Activated CD4-positive, alpha-beta T cell treated with anti-CD3 and anti-CD28 coated beads, Interleukin-2, amount 10 ng/mL, durations not matched to agents 7 days and 5 days (primary cell): ENCODE measurements at regions not wholly inside any gene's neighbourhood (a gene's known extent, or its start where the extent isn't known, plus 50 kb on each side); places are given as distances from the start of the nearest gene placed in this dataset.

Source experiments
- CTCF ChIA-PET: fragments of 350-600 bp; sonication (Branson Sonifier 250); formaldehyde crosslinking; loops from one replicate; lab custom pipeline; 2021; ENCODE audit warnings: antibody characterized with exemption; lab: Charles Lee
- POLR2A ChIA-PET: fragments of 350-600 bp; sonication (Branson Sonifier 250); formaldehyde crosslinking; loops from one replicate; lab custom pipeline; 2021; ENCODE audit warnings: antibody characterized with exemption; lab: Charles Lee
- DNase-seq: peaks from one replicate; pipeline ENCODE4 v3.0.0-alpha.2; 2020
- H3K27ac Mint-ChIP-seq: one replicate; pipeline ENCODE4 v1.8.0; 2021; ENCODE audit warnings: mild to moderate bottlenecking, moderate library complexity, mixed read lengths
- H3K27me3 Mint-ChIP-seq: one replicate; pipeline ENCODE4 v1.8.0; 2021; ENCODE audit warnings: mixed read lengths
- H3K36me3 Mint-ChIP-seq: one replicate; pipeline ENCODE4 v1.8.0; 2021; ENCODE audit warnings: low read depth, mixed read lengths
- H3K4me1 Mint-ChIP-seq: one replicate; pipeline ENCODE4 v1.8.0; 2021; ENCODE audit warnings: mixed read lengths
- H3K4me3 Mint-ChIP-seq: one replicate; pipeline ENCODE4 v1.8.0; 2021; ENCODE audit warnings: mild to moderate bottlenecking, moderate library complexity, mixed read lengths
- H3K9me3 Mint-ChIP-seq: one replicate; pipeline ENCODE4 v1.8.0; 2021; ENCODE audit warnings: mixed read lengths

- ChIA-PET CTCF (no interaction called here), POLR2A (no interaction called here)
- Mint-ChIP-seq H3K27me3 (peaks cover 6% of the 10 kb centered on the region), H3K36me3 (no peaks in the 10 kb centered on the region), H3K27ac (no peak overlapping the region), H3K4me1 (no peaks in the 10 kb centered on the region), H3K9me3 (no peaks in the 10 kb centered on the region), H3K4me3 (no peak overlapping the region)
- no peak for DNase-seq
Observed at GRCh38 chr7:26467104-26467503, 175.4 kb downstream of the SNX10 start.

GRCh38 chr7:26467541-26467940, 175.9 kb downstream of the SNX10 start:
- Mint-ChIP-seq H3K36me3 (no peaks in the 10 kb centered on the region), H3K27me3 (peaks cover 6% of the 10 kb centered on the region), H3K9me3 (no peaks in the 10 kb centered on the region), H3K4me1 (no peaks in the 10 kb centered on the region), H3K4me3 (no peak overlapping the region), H3K27ac (no peak overlapping the region)
- no peak for DNase-seq
- POLR2A ChIA-PET = no interaction called here
- CTCF ChIA-PET = no interaction called here

GRCh38 chr7:26468625-26469024, 177.0 kb downstream of the SNX10 start:
- no peaks in the 10 kb centered on the region for H3K36me3 Mint-ChIP-seq
- DNase-seq = no peak
- ChIA-PET CTCF (no interaction called here), POLR2A (no interaction called here)
- peaks cover 6% of the 10 kb centered on the region for H3K27me3 Mint-ChIP-seq
- no peaks in the 10 kb centered on the region for H3K9me3 Mint-ChIP-seq
- H3K4me3 Mint-ChIP-seq = no peak overlapping the region
- H3K4me1 Mint-ChIP-seq = no peaks in the 10 kb centered on the region
- H3K27ac Mint-ChIP-seq = no peak overlapping the region

- no peaks in the 10 kb centered on the region for H3K36me3 Mint-ChIP-seq
- CTCF ChIA-PET = no interaction called here
- no peaks in the 10 kb centered on the region for H3K4me1 Mint-ChIP-seq
- no peak for DNase-seq
- POLR2A ChIA-PET = no interaction called here
- peaks cover 6% of the 10 kb centered on the region for H3K27me3 Mint-ChIP-seq
- H3K9me3 Mint-ChIP-seq = no peaks in the 10 kb centered on the region
- no peak overlapping the region for H3K27ac Mint-ChIP-seq
- no peak overlapping the region for H3K4me3 Mint-ChIP-seq
Observed at GRCh38 chr7:26469188-26469587, 177.5 kb downstream of the SNX10 start.

GRCh38 chr7:26470691-26471090, 179.0 kb downstream of the SNX10 start:
- Mint-ChIP-seq H3K27ac (no peak overlapping the region), H3K27me3 (peaks cover 10% of the 10 kb centered on the region), H3K36me3 (no peaks in the 10 kb centered on the region), H3K9me3 (no peaks in the 10 kb centered on the region), H3K4me1 (no peaks in the 10 kb centered on the region), H3K4me3 (no peak overlapping the region)
- no peak for DNase-seq
- CTCF ChIA-PET = interaction anchor here (0.6 to 1.1 kb wide), 2 partner anchors 11 to 25 kb away, joined by 3 read pairs; no protein-coding TSS in a partner anchor
- POLR2A ChIA-PET = no interaction called here

- no peaks in the 10 kb centered on the region for H3K4me1 Mint-ChIP-seq
- POLR2A ChIA-PET = no interaction called here
- no peak overlapping the region for H3K4me3 Mint-ChIP-seq
- no peak for DNase-seq
- peaks cover 13% of the 10 kb centered on the region for H3K27me3 Mint-ChIP-seq
- CTCF ChIA-PET = interaction anchor here (0.5 kb wide), 1 partner anchor 113 kb away, joined by 4 read pairs; no protein-coding TSS in a partner anchor
- no peaks in the 10 kb centered on the region for H3K9me3 Mint-ChIP-seq
- H3K36me3 Mint-ChIP-seq = no peaks in the 10 kb centered on the region
- H3K27ac Mint-ChIP-seq = no peak overlapping the region
Observed at GRCh38 chr7:26471306-26472075, 179.8 kb downstream of the SNX10 start.

- no peaks in the 10 kb centered on the region for H3K36me3 Mint-ChIP-seq
- no peaks in the 10 kb centered on the region for H3K9me3 Mint-ChIP-seq
- DNase-seq = no peak
- POLR2A ChIA-PET = no interaction called here
- H3K27me3 Mint-ChIP-seq = peaks cover 18% of the 10 kb centered on the region
- H3K4me1 Mint-ChIP-seq = no peaks in the 10 kb centered on the region
- CTCF ChIA-PET = interaction anchor here (0.6 kb wide), 1 partner anchor 261 kb away, joined by 3 read pairs; no protein-coding TSS in a partner anchor
- no peak overlapping the region for H3K4me3 Mint-ChIP-seq
- no peak overlapping the region for H3K27ac Mint-ChIP-seq
Observed at GRCh38 chr7:26472971-26473370, 181.3 kb downstream of the SNX10 start.

- no peaks in the 10 kb centered on the region for H3K4me1 Mint-ChIP-seq
- H3K27ac Mint-ChIP-seq = no peak overlapping the region
- H3K4me3 Mint-ChIP-seq = no peak overlapping the region
- DNase-seq = no peak
- H3K36me3 Mint-ChIP-seq = no peaks in the 10 kb centered on the region
- ChIA-PET CTCF (no interaction called here), POLR2A (no interaction called here)
- peaks cover 25% of the 10 kb centered on the region for H3K27me3 Mint-ChIP-seq
- H3K9me3 Mint-ChIP-seq = no peaks in the 10 kb centered on the region
Observed at GRCh38 chr7:26476271-26476670, 184.6 kb downstream of the SNX10 start.

GRCh38 chr7:26477381-26477990, 185.8 kb downstream of the SNX10 start:
- Mint-ChIP-seq H3K9me3 (no peaks in the 10 kb centered on the region), H3K36me3 (no peaks in the 10 kb centered on the region), H3K4me1 (no peaks in the 10 kb centered on the region), H3K27ac (no peak overlapping the region), H3K4me3 (no peak overlapping the region), H3K27me3 (peaks cover 26% of the 10 kb centered on the region)
- no peak for DNase-seq
- ChIA-PET POLR2A (no interaction called here), CTCF (no interaction called here)

- peaks cover 29% of the 10 kb centered on the region for H3K27me3 Mint-ChIP-seq
- no peaks in the 10 kb centered on the region for H3K4me1 Mint-ChIP-seq
- CTCF ChIA-PET = no interaction called here
Observed at GRCh38 chr7:26478550-26478949, 186.9 kb downstream of the SNX10 start.

GRCh38 chr7:26479581-26479980, 187.9 kb downstream of the SNX10 start:
- H3K9me3 Mint-ChIP-seq = no peaks in the 10 kb centered on the region
- CTCF ChIA-PET = no interaction called here
- POLR2A ChIA-PET = no interaction called here
- no peak for DNase-seq
- no peaks in the 10 kb centered on the region for H3K4me1 Mint-ChIP-seq
- H3K27me3 Mint-ChIP-seq = peaks cover 29% of the 10 kb centered on the region
- H3K4me3 Mint-ChIP-seq = no peak overlapping the region
- H3K27ac Mint-ChIP-seq = no peak overlapping the region
- H3K36me3 Mint-ChIP-seq = no peaks in the 10 kb centered on the region

More at GRCh38 chr7:26478550-26478949, 186.9 kb downstream of the SNX10 start:
- DNase-seq = no peak
- POLR2A ChIA-PET = no interaction called here
- Mint-ChIP-seq H3K27ac (no peak overlapping the region), H3K9me3 (no peaks in the 10 kb centered on the region), H3K36me3 (no peaks in the 10 kb centered on the region), H3K4me3 (no peak overlapping the region)

GRCh38 chr7:26480156-26480555, 188.5 kb downstream of the SNX10 start:
- peaks cover 25% of the 10 kb centered on the region for H3K27me3 Mint-ChIP-seq

GRCh38 chr7:26482927-26483326, 191.3 kb downstream of the SNX10 start:
- POLR2A ChIA-PET = no interaction called here
- H3K27me3 Mint-ChIP-seq = peaks cover 16% of the 10 kb centered on the region
- H3K4me3 Mint-ChIP-seq = no peak overlapping the region
- no peak for DNase-seq
- CTCF ChIA-PET = no interaction called here
- no peak overlapping the region for H3K27ac Mint-ChIP-seq
- H3K36me3 Mint-ChIP-seq = no peaks in the 10 kb centered on the region
- H3K9me3 Mint-ChIP-seq = no peaks in the 10 kb centered on the region
- no peaks in the 10 kb centered on the region for H3K4me1 Mint-ChIP-seq

More at GRCh38 chr7:26480156-26480555, 188.5 kb downstream of the SNX10 start:
- DNase-seq = no peak
- no peak overlapping the region for H3K27ac Mint-ChIP-seq
- no peaks in the 10 kb centered on the region for H3K9me3 Mint-ChIP-seq
- H3K4me3 Mint-ChIP-seq = no peak overlapping the region
- no peaks in the 10 kb centered on the region for H3K4me1 Mint-ChIP-seq
- H3K36me3 Mint-ChIP-seq = no peaks in the 10 kb centered on the region
- ChIA-PET CTCF (no interaction called here), POLR2A (no interaction called here)
